GM12878 (cell line): ENCODE measurements at regions not wholly inside any gene's neighbourhood (a gene's known extent, or its start where the extent isn't known, plus 50 kb on each side); places are given as distances from the start of the nearest gene placed in this dataset.

Source experiments
- ATAC-seq: fragments of 200-7000 bp; cut with Tn5 transposase; 3 replicates; pipeline ENCODE4 v1.9.1; 2020; ENCODE audit warnings: mild to moderate bottlenecking, moderate library complexity
- BruUV-seq: library from RNA; stranded (reverse); fragments of 400-500 nt; replicated peaks from 2 replicates; lab custom pipeline; 2021; lab: Mats Ljungman, UMichigan
- CTCF ChIA-PET: fragments of 300-600 bp; sonication (Branson Sonifier 250); formaldehyde crosslinking; extraction: SDS; loops from one replicate; lab custom pipeline; 2021; ENCODE audit warnings: inconsistent platforms; lab: Yijun Ruan, JAX
- POLR2A ChIA-PET: fragments of 350-600 bp; formaldehyde crosslinking; extraction: SDS; loops from one replicate; lab custom pipeline; 2021; ENCODE audit warnings: inconsistent platforms; lab: Charles Lee
- RAD21 ChIA-PET: fragments of 300-600 bp; sonication (Branson Sonifier 250); formaldehyde crosslinking; loops from one replicate; lab custom pipeline; 2023; ENCODE audit warnings: antibody characterized with exemption; ENCODE audit not compliant: unreplicated experiment; lab: Charles Lee
- SMC1A ChIA-PET: fragments of 300-600 bp; sonication (Branson Sonifier 250); formaldehyde crosslinking; loops from one replicate; lab custom pipeline; 2023; ENCODE audit not compliant: unreplicated experiment, uncharacterized antibody; lab: Charles Lee
- DNase-seq: peaks from one replicate; pipeline ENCODE4 v3.0.0-alpha.2; 2011; ENCODE audit warnings: low read depth, low spot score
- FAIRE-seq: peaks from 3 replicates; lab custom pipeline; 2011; peaks lifted over from hg19 to GRCh38; lab: Jason Lieb, UNC
- H2AFZ ChIP-seq: 2 replicates; pipeline ENCODE4 v1.6.0; 2011; ENCODE audit warnings: low read depth, low read length, control low read depth; ENCODE audit not compliant: control insufficient read depth
- H3K27ac ChIP-seq: 2 replicates; pipeline ENCODE4 v1.5.1; 2011; ENCODE audit warnings: control low read depth; ENCODE audit not compliant: control insufficient read depth, insufficient read depth
- H3K27me3 ChIP-seq, 2 experiments: replicated peaks in 1 of 2; 2 replicates each; pipeline versions ENCODE4 v1.6.0 to v1.6.1; 2011; ENCODE audit warnings: low read length in 1 of 2; ENCODE audit not compliant: control insufficient read depth in 2 of 2, insufficient read depth in 2 of 2
- H3K36me3 ChIP-seq, 2 experiments: 2 replicates each; pipeline ENCODE4 v1.5.1; 2011; ENCODE audit warnings: low read length in 1 of 2; ENCODE audit not compliant: control insufficient read depth in 2 of 2, insufficient read depth in 2 of 2
- H3K4me1 ChIP-seq: 2 replicates; pipeline ENCODE4 v1.6.1; 2011; ENCODE audit warnings: mild to moderate bottlenecking, low read length, moderate library complexity, mixed read lengths; ENCODE audit not compliant: control insufficient read depth, insufficient read depth
- H3K4me2 ChIP-seq: 2 replicates; pipeline ENCODE4 v1.6.0; 2011; ENCODE audit warnings: control low read depth; ENCODE audit not compliant: control insufficient read depth, insufficient read depth
- H3K4me3 ChIP-seq: fragments of 200-600 bp; sonication (generic); 2 replicates; pipeline ENCODE4 v1.5.1; 2016
- H3K79me2 ChIP-seq: 2 replicates; pipeline ENCODE4 v1.6.0; 2011; ENCODE audit warnings: low read length; ENCODE audit not compliant: control insufficient read depth, insufficient read depth
- H3K9ac ChIP-seq: 2 replicates; pipeline ENCODE4 v1.8.0; 2011; ENCODE audit warnings: low read length, control low read depth, mixed read lengths; ENCODE audit not compliant: control insufficient read depth, insufficient read depth
- H3K9me3 ChIP-seq: replicated peaks from 3 replicates; pipeline ENCODE4 v1.5.1; 2011; ENCODE audit warnings: mild to moderate bottlenecking, low read length; ENCODE audit not compliant: control insufficient read depth, insufficient read depth
- H4K20me1 ChIP-seq: 2 replicates; pipeline ENCODE4 v1.6.0; 2011; ENCODE audit not compliant: control insufficient read depth, insufficient read depth
- CBFB ChIP-seq: IDR thresholded peaks from 2 replicates; pipeline ENCODE4 v1.6.1; 2016; ENCODE audit warnings: antibody characterized with exemption, low read depth
- GATAD2B ChIP-seq: fragments of 450-650 bp; conservative IDR thresholded peaks from 2 replicates; pipeline ENCODE4 v1.6.1; 2017; ENCODE audit warnings: low read depth, mild to moderate bottlenecking, moderate library complexity
- HDAC6 ChIP-seq: fragments of 200-600 bp; sonication (generic); IDR thresholded peaks from one replicate; pipeline ENCODE4 v1.8.0; 2017; ENCODE audit warnings: antibody characterized with exemption; ENCODE audit not compliant: unreplicated experiment
- NFYA ChIP-seq: IDR thresholded peaks from 2 replicates; pipeline ENCODE4 v1.6.1; 2011; ENCODE audit warnings: low read depth, mild to moderate bottlenecking, low read length, improper control_type of control experiment, borderline replicate concordance
- RAD21 ChIP-seq: IDR thresholded peaks from 2 replicates; pipeline ENCODE4 v1.6.1; 2011; ENCODE audit warnings: mild to moderate bottlenecking, low read depth, low read length, moderate library complexity; ENCODE audit not compliant: insufficient read depth
- SMAD5 ChIP-seq: IDR thresholded peaks from 2 replicates; pipeline ENCODE4 v1.6.1; 2016; ENCODE audit warnings: antibody characterized with exemption, low read depth
- SMC3 ChIP-seq: IDR thresholded peaks from 2 replicates; pipeline ENCODE4 v1.6.1; 2011; ENCODE audit warnings: low read length, improper control_type of control experiment, borderline replicate concordance
- STAT3 ChIP-seq: IDR thresholded peaks from 2 replicates; pipeline ENCODE4 v1.6.1; 2011; ENCODE audit warnings: low read depth, low read length, improper control_type of control experiment
- WGBS: methylation state at CpG from one replicate; pipeline ENCODE4 v1.1.6; 2016; ENCODE audit warnings: low lambda C conversion rate; ENCODE audit not compliant: insufficient replicate concordance, insufficient coverage; ENCODE audit errors: missing lambda C conversion rate; 5-methylcytosine and 5-hydroxymethylcytosine counted together
- in situ Hi-C: fragments of 300-500 bp; cut with MboI; formaldehyde crosslinking; loops from 9 replicates; pipeline ENCODE4 v1.14.3; 2018; ENCODE audit warnings: mixed read lengths
- intact Hi-C: fragments of 100-400 bp; cut with micrococcal nuclease; formaldehyde crosslinking; loops from one replicate; pipeline ENCODE4 v1.14.2; 2022; ENCODE audit not compliant: unreplicated experiment
- TF ChIP-seq, protein P1 (sequence below): fragments of 150-350 bp; IDR thresholded peaks from 2 replicates; pipeline ENCODE4 v1.6.1; 2014; ENCODE audit warnings: mild to moderate bottlenecking, low read depth, low read length
- TF ChIP-seq, protein P2 (sequence below), 3 experiments: IDR thresholded peaks in 2 of 3; conservative IDR thresholded peaks in 1 of 3; 2 replicates each; pipeline ENCODE4 v1.5.1; 2011; ENCODE audit warnings: low read depth in 3 of 3, low read length in 3 of 3, mild to moderate bottlenecking in 3 of 3, control low read depth in 2 of 3, moderate library complexity in 2 of 3, inconsistent platforms in 1 of 3, mixed read lengths in 1 of 3; ENCODE audit not compliant: control insufficient read depth in 2 of 3, insufficient read depth in 1 of 3; ENCODE audit errors: extremely low read depth in 1 of 3

DNA sequence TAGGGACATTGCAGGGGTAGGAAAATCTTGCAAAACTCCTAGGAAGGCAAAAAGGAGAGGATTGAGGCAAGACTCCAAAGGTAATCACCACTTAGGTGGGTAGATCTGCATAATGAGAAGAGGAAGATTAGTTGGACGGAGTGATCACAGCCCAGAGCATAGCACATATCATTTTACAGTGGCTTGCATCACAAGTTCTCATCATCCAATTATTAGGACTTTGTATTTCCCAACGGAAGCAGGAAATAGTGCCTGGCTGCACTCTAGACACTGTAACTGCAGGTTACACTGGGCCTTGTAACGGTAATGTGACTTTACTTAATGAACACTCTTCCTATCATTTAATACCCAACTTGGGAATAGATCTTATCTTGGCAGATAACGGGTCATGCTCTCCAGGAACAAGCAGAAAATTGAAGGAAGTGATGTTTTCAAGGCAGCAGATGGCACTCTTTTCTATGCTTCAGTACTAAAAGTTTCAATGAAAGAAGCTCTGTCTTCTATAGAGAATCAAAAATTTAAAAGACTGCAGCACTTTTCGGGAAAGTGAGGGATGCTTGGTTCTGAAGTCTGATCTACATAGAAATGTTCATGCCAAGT lies 101.9 kb upstream of the KCNMB2 start:
- Histone ChIP-seq H3K9me3 (no peaks in the 10 kb centered on the region), H2AFZ (no peak overlapping the region), H4K20me1 (no peaks in the 10 kb centered on the region), H3K9ac (no peak overlapping the region), H3K4me1 (peaks cover 5% of the 10 kb centered on the region), H3K4me3 (no peak overlapping the region), H3K4me2 (no peak overlapping the region), H3K36me3 (no peaks in the 10 kb centered on the region), H3K27ac (no peak overlapping the region), H3K79me2 (no peaks in the 10 kb centered on the region), H3K27me3 (no peaks in the 10 kb centered on the region)
- ATAC-seq = 0 out of 3 replicates have a peak, but pooled peaks have one; percentile 30
- SMC1A ChIA-PET = interaction anchor here (0.6 to 4.7 kb wide), 13 partner anchors 10 to 887 kb away, joined by 3 to 58 read pairs (median 4); no protein-coding TSS in a partner anchor
- BruUV-seq = no TSS peak
- in situ Hi-C loops (loop anchor here (10.0 to 25.0 kb wide), 2 partner anchors 880 to 1128 kb away; partner anchors contain the start of gene ACTL6A), intact Hi-C loops (loop anchor here (10.0 kb wide), 1 partner anchor 640 kb away; the partner anchor contains the start of gene ZMAT3)
- CTCF ChIA-PET = interaction anchor here (0.6 to 9.3 kb wide), 11 partner anchors 8 to 887 kb away, joined by 3 to 138 read pairs (median 6); no protein-coding TSS in a partner anchor
- no peak for FAIRE-seq
- WGBS = 32% methylated on average over 5 of the region's 5 CpGs
- TF ChIP-seq HDAC6 = no peak
- TF ChIP-seq CBFB = no peak
- no peak for TF ChIP-seq NFYA
- TF ChIP-seq, protein P1, sequence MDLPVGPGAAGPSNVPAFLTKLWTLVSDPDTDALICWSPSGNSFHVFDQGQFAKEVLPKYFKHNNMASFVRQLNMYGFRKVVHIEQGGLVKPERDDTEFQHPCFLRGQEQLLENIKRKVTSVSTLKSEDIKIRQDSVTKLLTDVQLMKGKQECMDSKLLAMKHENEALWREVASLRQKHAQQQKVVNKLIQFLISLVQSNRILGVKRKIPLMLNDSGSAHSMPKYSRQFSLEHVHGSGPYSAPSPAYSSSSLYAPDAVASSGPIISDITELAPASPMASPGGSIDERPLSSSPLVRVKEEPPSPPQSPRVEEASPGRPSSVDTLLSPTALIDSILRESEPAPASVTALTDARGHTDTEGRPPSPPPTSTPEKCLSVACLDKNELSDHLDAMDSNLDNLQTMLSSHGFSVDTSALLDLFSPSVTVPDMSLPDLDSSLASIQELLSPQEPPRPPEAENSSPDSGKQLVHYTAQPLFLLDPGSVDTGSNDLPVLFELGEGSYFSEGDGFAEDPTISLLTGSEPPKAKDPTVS = no peak
- TF ChIP-seq SMC3 = peak; percentile 50; the same call in 1 of the 2 replicates
- TF ChIP-seq SMAD5 = no peak
- no peak for TF ChIP-seq GATAD2B
- no peak for TF ChIP-seq STAT3
- TF ChIP-seq, protein P2, sequence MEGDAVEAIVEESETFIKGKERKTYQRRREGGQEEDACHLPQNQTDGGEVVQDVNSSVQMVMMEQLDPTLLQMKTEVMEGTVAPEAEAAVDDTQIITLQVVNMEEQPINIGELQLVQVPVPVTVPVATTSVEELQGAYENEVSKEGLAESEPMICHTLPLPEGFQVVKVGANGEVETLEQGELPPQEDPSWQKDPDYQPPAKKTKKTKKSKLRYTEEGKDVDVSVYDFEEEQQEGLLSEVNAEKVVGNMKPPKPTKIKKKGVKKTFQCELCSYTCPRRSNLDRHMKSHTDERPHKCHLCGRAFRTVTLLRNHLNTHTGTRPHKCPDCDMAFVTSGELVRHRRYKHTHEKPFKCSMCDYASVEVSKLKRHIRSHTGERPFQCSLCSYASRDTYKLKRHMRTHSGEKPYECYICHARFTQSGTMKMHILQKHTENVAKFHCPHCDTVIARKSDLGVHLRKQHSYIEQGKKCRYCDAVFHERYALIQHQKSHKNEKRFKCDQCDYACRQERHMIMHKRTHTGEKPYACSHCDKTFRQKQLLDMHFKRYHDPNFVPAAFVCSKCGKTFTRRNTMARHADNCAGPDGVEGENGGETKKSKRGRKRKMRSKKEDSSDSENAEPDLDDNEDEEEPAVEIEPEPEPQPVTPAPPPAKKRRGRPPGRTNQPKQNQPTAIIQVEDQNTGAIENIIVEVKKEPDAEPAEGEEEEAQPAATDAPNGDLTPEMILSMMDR (IDR thresholded peaks at IDR 0.05 in 2 of 3, conservative IDR thresholded peaks at IDR 0.05 in 1 of 3; ENCODE audit: control insufficient read depth in 2 of 3, extremely low read depth in 1 of 3, insufficient read depth in 1 of 3, low read depth in 3 of 3, low read length in 3 of 3) = peak; percentile 26 to 45 (median 29); a peak in 4 of 6 replicates
- TF ChIP-seq RAD21 = peak; percentile 69
- RAD21 ChIA-PET = interaction anchor here (0.9 to 5.0 kb wide), 11 partner anchors 10 to 887 kb away, joined by 3 to 72 read pairs (median 5); no protein-coding TSS in a partner anchor
- POLR2A ChIA-PET = interaction anchor here (2.9 kb wide), 1 partner anchor 533 kb away, joined by 9 read pairs; no protein-coding TSS in a partner anchor
- DNase-seq = no peak
